ENCODE measurements at regions not wholly inside any gene's neighbourhood (a gene's known extent, or its start where the extent isn't known, plus 50 kb on each side); places are given as distances from the start of the nearest gene placed in this dataset.

DNA sequence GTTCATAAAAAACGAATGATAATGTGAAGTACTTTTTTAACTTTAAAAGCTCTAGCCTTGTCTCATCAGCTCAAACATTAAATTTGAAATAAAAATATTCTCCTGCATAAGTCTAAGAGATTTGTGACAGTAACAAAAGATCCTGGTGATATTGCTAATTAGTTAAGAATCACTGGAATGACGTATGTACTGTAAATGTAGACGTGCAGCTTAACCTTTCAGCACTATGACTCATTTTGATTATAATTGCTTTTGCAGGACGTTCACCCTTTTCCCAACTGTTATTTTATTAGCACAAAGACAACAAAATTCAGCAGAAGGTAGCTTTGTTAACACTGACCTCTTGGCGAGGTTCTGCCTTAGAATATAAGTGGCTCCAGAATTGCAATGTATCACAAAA is 68.6 kb downstream of the TENT5A start:
- no peaks in the 10 kb centered on the region for H3K9me3 ChIP-seq (ENCODE audit: control insufficient read depth, insufficient read depth, low read depth, low read length)
- ChIA-PET POLR2A (no interaction called here), CTCF (no interaction called here)
- H3K4me3 ChIP-seq (ENCODE audit: low read depth, low read length), result no peak overlapping the region
- no peak overlapping the region for H3K27ac ChIP-seq (ENCODE audit: extremely low read depth, low read depth, low read length)
- H3K36me3 ChIP-seq (ENCODE audit: control insufficient read depth in 2 of 2, insufficient read depth in 1 of 2, low read length in 2 of 2), result no peaks in the 10 kb centered on the region
- peaks cover 3% of the 10 kb centered on the region; the same call in 1 of the 2 replicates for H3K4me1 ChIP-seq (ENCODE audit: control insufficient read depth, insufficient read depth, low read length)
- TF ChIP-seq KLF8 (tag by site-specific recombination; IDR thresholded peaks at IDR 0.05) (peak; percentile 49), BCL11B (tag by site-specific recombination; IDR thresholded peaks at IDR 0.05; ENCODE audit: low read depth) (no peak), SETDB1 (IDR thresholded peaks at IDR 0.05; ENCODE audit: insufficient read length, low read length) (no peak), ZNF366 (tag by site-specific recombination; conservative IDR thresholded peaks at IDR 0.05) (peak; percentile 57; the same call in 1 of the 2 replicates), HOXD13 (CRISPR knock-in tag; IDR thresholded peaks at IDR 0.05; ENCODE audit: borderline replicate concordance) (no peak), KLF16 (tag by site-specific recombination; IDR thresholded peaks at IDR 0.05) (no peak), ZNF221 (tag by site-specific recombination; IDR thresholded peaks at IDR 0.05; ENCODE audit: borderline replicate concordance) (no peak), GLI2 (tag by site-specific recombination; IDR thresholded peaks at IDR 0.05; ENCODE audit: borderline replicate concordance, low read depth) (0 out of 2 replicates have a peak, but pooled peaks have one; percentile 34), ZNF112 (tag by site-specific recombination; IDR thresholded peaks at IDR 0.05) (no peak), ZEB2 (tag by site-specific recombination; IDR thresholded peaks at IDR 0.05) (peak; percentile 36; the same call in 1 of the 2 replicates), WT1 (tag by site-specific recombination; IDR thresholded peaks at IDR 0.05) (peak; percentile 71), ZNF544 (tag by site-specific recombination; IDR thresholded peaks at IDR 0.05) (no peak), RBAK (tag by site-specific recombination; IDR thresholded peaks at IDR 0.05) (peak; percentile 59; the same call in 1 of the 2 replicates), ZNF202 (tag by site-specific recombination; IDR thresholded peaks at IDR 0.05; ENCODE audit: borderline replicate concordance) (no peak), ZNF302 (tag by site-specific recombination; IDR thresholded peaks at IDR 0.05; ENCODE audit: low read depth) (no peak), ZNF843 (tag by site-specific recombination; IDR thresholded peaks at IDR 0.05) (peak; percentile 52), IKZF3 (tag by site-specific recombination; IDR thresholded peaks at IDR 0.05) (0 out of 2 replicates have a peak, but pooled peaks have one; percentile 26), ZNF214 (tag by site-specific recombination; IDR thresholded peaks at IDR 0.05; ENCODE audit: borderline replicate concordance) (no peak), ZNF121 (tag by site-specific recombination; IDR thresholded peaks at IDR 0.05) (no peak), ZNF184 (tag by site-specific recombination; IDR thresholded peaks at IDR 0.05) (0 out of 2 replicates have a peak, but pooled peaks have one; percentile 31), PRDM1 (tag by site-specific recombination; IDR thresholded peaks at IDR 0.05) (peak; percentile 20; the same call in 1 of the 2 replicates)
- TF ChIP-seq, protein P1, sequence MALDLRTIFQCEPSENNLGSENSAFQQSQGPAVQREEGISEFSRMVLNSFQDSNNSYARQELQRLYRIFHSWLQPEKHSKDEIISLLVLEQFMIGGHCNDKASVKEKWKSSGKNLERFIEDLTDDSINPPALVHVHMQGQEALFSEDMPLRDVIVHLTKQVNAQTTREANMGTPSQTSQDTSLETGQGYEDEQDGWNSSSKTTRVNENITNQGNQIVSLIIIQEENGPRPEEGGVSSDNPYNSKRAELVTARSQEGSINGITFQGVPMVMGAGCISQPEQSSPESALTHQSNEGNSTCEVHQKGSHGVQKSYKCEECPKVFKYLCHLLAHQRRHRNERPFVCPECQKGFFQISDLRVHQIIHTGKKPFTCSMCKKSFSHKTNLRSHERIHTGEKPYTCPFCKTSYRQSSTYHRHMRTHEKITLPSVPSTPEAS (tag by site-specific recombination; IDR thresholded peaks at IDR 0.05), result no peak
- TF ChIP-seq, protein P2, sequence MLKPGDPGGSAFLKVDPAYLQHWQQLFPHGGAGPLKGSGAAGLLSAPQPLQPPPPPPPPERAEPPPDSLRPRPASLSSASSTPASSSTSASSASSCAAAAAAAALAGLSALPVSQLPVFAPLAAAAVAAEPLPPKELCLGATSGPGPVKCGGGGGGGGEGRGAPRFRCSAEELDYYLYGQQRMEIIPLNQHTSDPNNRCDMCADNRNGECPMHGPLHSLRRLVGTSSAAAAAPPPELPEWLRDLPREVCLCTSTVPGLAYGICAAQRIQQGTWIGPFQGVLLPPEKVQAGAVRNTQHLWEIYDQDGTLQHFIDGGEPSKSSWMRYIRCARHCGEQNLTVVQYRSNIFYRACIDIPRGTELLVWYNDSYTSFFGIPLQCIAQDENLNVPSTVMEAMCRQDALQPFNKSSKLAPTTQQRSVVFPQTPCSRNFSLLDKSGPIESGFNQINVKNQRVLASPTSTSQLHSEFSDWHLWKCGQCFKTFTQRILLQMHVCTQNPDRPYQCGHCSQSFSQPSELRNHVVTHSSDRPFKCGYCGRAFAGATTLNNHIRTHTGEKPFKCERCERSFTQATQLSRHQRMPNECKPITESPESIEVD (tag by site-specific recombination; IDR thresholded peaks at IDR 0.05), result peak; percentile 64
- TF ChIP-seq, protein P3, sequence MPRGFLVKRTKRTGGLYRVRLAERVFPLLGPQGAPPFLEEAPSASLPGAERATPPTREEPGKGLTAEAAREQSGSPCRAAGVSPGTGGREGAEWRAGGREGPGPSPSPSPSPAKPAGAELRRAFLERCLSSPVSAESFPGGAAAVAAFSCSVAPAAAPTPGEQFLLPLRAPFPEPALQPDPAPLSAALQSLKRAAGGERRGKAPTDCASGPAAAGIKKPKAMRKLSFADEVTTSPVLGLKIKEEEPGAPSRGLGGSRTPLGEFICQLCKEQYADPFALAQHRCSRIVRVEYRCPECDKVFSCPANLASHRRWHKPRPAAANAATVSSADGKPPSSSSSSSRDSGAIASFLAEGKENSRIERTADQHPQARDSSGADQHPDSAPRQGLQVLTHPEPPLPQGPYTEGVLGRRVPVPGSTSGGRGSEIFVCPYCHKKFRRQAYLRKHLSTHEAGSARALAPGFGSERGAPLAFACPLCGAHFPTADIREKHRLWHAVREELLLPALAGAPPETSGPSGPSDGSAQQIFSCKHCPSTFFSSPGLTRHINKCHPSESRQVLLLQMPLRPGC (tag by site-specific recombination; IDR thresholded peaks at IDR 0.05), result peak; percentile 63; the same call in 1 of the 2 replicates
- TF ChIP-seq, protein P4, sequence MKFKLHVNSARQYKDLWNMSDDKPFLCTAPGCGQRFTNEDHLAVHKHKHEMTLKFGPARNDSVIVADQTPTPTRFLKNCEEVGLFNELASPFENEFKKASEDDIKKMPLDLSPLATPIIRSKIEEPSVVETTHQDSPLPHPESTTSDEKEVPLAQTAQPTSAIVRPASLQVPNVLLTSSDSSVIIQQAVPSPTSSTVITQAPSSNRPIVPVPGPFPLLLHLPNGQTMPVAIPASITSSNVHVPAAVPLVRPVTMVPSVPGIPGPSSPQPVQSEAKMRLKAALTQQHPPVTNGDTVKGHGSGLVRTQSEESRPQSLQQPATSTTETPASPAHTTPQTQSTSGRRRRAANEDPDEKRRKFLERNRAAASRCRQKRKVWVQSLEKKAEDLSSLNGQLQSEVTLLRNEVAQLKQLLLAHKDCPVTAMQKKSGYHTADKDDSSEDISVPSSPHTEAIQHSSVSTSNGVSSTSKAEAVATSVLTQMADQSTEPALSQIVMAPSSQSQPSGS (tag by site-specific recombination; IDR thresholded peaks at IDR 0.05; ENCODE audit: low read depth), result peak; percentile 44; the same call in 1 of the 2 replicates
- TF ChIP-seq, protein P5, sequence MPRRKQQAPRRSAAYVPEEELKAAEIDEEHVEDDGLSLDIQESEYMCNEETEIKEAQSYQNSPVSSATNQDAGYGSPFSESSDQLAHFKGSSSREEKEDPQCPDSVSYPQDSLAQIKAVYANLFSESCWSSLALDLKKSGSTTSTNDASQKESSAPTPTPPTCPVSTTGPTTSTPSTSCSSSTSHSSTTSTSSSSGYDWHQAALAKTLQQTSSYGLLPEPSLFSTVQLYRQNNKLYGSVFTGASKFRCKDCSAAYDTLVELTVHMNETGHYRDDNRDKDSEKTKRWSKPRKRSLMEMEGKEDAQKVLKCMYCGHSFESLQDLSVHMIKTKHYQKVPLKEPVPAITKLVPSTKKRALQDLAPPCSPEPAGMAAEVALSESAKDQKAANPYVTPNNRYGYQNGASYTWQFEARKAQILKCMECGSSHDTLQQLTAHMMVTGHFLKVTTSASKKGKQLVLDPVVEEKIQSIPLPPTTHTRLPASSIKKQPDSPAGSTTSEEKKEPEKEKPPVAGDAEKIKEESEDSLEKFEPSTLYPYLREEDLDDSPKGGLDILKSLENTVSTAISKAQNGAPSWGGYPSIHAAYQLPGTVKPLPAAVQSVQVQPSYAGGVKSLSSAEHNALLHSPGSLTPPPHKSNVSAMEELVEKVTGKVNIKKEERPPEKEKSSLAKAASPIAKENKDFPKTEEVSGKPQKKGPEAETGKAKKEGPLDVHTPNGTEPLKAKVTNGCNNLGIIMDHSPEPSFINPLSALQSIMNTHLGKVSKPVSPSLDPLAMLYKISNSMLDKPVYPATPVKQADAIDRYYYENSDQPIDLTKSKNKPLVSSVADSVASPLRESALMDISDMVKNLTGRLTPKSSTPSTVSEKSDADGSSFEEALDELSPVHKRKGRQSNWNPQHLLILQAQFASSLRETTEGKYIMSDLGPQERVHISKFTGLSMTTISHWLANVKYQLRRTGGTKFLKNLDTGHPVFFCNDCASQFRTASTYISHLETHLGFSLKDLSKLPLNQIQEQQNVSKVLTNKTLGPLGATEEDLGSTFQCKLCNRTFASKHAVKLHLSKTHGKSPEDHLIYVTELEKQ (tag by site-specific recombination; IDR thresholded peaks at IDR 0.05; ENCODE audit: borderline replicate concordance), result peak; percentile 64; the same call in 1 of the 2 replicates
- TF ChIP-seq, protein P6, sequence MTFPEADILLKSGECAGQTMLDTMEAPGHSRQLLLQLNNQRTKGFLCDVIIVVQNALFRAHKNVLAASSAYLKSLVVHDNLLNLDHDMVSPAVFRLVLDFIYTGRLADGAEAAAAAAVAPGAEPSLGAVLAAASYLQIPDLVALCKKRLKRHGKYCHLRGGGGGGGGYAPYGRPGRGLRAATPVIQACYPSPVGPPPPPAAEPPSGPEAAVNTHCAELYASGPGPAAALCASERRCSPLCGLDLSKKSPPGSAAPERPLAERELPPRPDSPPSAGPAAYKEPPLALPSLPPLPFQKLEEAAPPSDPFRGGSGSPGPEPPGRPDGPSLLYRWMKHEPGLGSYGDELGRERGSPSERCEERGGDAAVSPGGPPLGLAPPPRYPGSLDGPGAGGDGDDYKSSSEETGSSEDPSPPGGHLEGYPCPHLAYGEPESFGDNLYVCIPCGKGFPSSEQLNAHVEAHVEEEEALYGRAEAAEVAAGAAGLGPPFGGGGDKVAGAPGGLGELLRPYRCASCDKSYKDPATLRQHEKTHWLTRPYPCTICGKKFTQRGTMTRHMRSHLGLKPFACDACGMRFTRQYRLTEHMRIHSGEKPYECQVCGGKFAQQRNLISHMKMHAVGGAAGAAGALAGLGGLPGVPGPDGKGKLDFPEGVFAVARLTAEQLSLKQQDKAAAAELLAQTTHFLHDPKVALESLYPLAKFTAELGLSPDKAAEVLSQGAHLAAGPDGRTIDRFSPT (tag by site-specific recombination; IDR thresholded peaks at IDR 0.05), result peak; percentile 54
